ENCODE measurements at regions not wholly inside any gene's neighbourhood (a gene's known extent, or its start where the extent isn't known, plus 50 kb on each side); places are given as distances from the start of the nearest gene placed in this dataset.
"Not testable (repeated sequence)": the region's sequence is repeated elsewhere in the genome, so short reads cannot be mapped to it uniquely, and the experiment has no call there.

GRCh38 chr1:91207691-91208090 lies 185.9 kb upstream of the ZNF644 start:
- not testable (repeated sequence) for DNase-seq

- DNase-seq, result not testable (repeated sequence)
These were observed 182.3 kb upstream of the ZNF644 start for GRCh38 chr1:91204150-91204549.

GRCh38 chr1:91201694-91202093 lies 179.9 kb upstream of the ZNF644 start:
- DNase-seq, result peak in 1 of 2 experiments; percentile 62

- no peak for DNase-seq
These were observed 179.3 kb upstream of the ZNF644 start for GRCh38 chr1:91201176-91201575.

- DNase-seq, result no peak
These were observed 178.8 kb upstream of the ZNF644 start for GRCh38 chr1:91200675-91201074.

GRCh38 chr1:91199988-91200387 lies 178.2 kb upstream of the ZNF644 start:
- DNase-seq, result no peak

- DNase-seq, result no peak
These were observed 169.2 kb upstream of the ZNF644 start for GRCh38 chr1:91190996-91191395.

GRCh38 chr1:91189096-91189495 lies 167.3 kb upstream of the ZNF644 start:
- no peak for DNase-seq

GRCh38 chr1:91182807-91183206 lies 161.0 kb upstream of the ZNF644 start:
- not testable (repeated sequence) for DNase-seq

GRCh38 chr1:91176250-91176649 lies 154.4 kb upstream of the ZNF644 start:
- DNase-seq, result no peak

- no peak for DNase-seq
These were observed 152.9 kb upstream of the ZNF644 start for GRCh38 chr1:91174734-91175133.

GRCh38 chr1:91173346-91173890 lies 151.6 kb upstream of the ZNF644 start:
- DNase-seq, result peak; percentile 10 to 45

GRCh38 chr1:91172541-91172940 lies 150.7 kb upstream of the ZNF644 start:
- no peak for DNase-seq

GRCh38 chr1:91171898-91172297 lies 150.1 kb upstream of the ZNF644 start:
- DNase-seq, result no peak

GRCh38 chr1:91170571-91170970 lies 148.7 kb upstream of the ZNF644 start:
- DNase-seq, result no peak

- peak; percentile 37 to 40 for DNase-seq
These were observed 144.4 kb upstream of the ZNF644 start for GRCh38 chr1:91166106-91166712.

- DNase-seq, result peak; percentile 62 to 67
These were observed 143.3 kb upstream of the ZNF644 start for GRCh38 chr1:91165033-91165654.

GRCh38 chr1:91162613-91163012 lies 140.8 kb upstream of the ZNF644 start:
- no peak for DNase-seq

GRCh38 chr1:91161749-91162148 lies 139.9 kb upstream of the ZNF644 start:
- no peak for DNase-seq

GRCh38 chr1:91161166-91161565 lies 139.3 kb upstream of the ZNF644 start:
- no peak for DNase-seq

- no peak for DNase-seq
These were observed 138.7 kb upstream of the ZNF644 start for GRCh38 chr1:91160363-91161075.

GRCh38 chr1:91153341-91153740 lies 131.5 kb upstream of the ZNF644 start:
- no peak for DNase-seq

- no peak for DNase-seq
These were observed 130.5 kb upstream of the ZNF644 start for GRCh38 chr1:91152331-91152730.

- DNase-seq, result no peak
These were observed 129.9 kb upstream of the ZNF644 start for GRCh38 chr1:91151702-91152101.
